ENCODE measurements at regions not wholly inside any gene's neighbourhood (a gene's known extent, or its start where the extent isn't known, plus 50 kb on each side); places are given as distances from the start of the nearest gene placed in this dataset.

DNA sequence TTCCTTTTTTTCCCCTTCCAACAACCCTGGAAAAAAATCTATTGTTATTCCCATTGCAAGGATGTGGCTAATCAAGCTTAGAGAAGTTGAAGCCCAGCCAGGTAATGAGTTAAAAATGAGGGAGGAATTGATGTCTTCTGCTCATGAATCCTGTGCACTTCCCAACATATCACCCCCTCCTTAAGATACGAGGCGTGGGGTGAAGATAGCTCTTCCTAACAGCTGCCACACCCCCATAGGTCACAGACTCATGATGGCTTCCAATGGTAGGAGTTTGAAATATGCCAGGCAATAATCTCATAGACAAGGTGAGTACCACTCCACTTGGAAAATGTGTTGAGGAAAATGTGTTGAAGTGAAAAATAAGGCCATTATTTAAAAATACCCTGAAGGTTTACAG lies 71.3 kb upstream of the HECW1 start:
- no peaks in the 10 kb centered on the region for H3K36me3 Mint-ChIP-seq
- peaks cover 0 to 4% (median 0%) of the 10 kb centered on the region in 11 donors for H3K9me3 Mint-ChIP-seq
- peaks cover 11 to 38% (median 23%) of the 10 kb centered on the region in 5 donors for H3K27me3 Mint-ChIP-seq
- ATAC-seq, result no peak
- H3K27ac ChIP-seq (ENCODE audit: low read depth, low read length), result no peak overlapping the region
- ChIA-PET CTCF (no interaction called here), POLR2A (no interaction called here)
- no peaks in the 10 kb centered on the region for H3K4me1 ChIP-seq (ENCODE audit: control insufficient read depth in 2 of 2, insufficient read depth in 2 of 2, low read length in 2 of 2)
- no peak overlapping the region for H3K4me3 ChIP-seq (ENCODE audit: low read length)
- no peak for DNase-seq
- no peak overlapping the region for H3K4me3 Mint-ChIP-seq
- intact Hi-C loops (cut with micrococcal nuclease), result no loop called here
- H3K9me3 ChIP-seq (ENCODE audit: control insufficient read depth in 2 of 3, low read length in 3 of 3), result no peaks in the 10 kb centered on the region
- no peaks in the 10 kb centered on the region for H3K36me3 ChIP-seq (ENCODE audit: control insufficient read depth in 2 of 3, insufficient read depth in 3 of 3, low read length in 3 of 3)
- H3K27me3 ChIP-seq (ENCODE audit: control insufficient read depth in 2 of 2, insufficient read depth in 2 of 2, low read length in 2 of 2), result no peaks in the 10 kb centered on the region
- peaks cover 0 to 2% (median 0%) of the 10 kb centered on the region in 7 donors for H3K4me1 Mint-ChIP-seq
- H3K27ac Mint-ChIP-seq, result no peak overlapping the region

DNA sequence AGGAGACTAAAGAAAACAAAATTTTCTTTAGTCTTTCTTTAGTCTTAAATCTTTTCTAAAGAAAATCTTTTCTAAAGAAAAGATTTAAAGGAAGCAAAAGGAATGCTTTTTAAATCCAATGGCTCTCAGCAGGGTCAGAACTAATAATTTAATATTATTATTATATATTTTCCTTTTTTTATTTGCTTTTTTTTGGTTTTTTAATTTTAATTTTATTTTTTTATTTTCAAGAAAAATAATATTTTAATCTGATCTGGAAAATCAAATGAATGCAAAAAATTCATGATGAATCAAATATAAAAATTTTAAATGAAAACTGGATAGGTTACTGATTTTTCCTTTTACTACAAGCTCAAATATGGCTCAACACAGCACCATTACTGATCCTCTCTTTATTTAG lies 70.7 kb upstream of the HECW1 start:
- H3K4me3 ChIP-seq (ENCODE audit: low read length), result no peak overlapping the region
- peaks cover 0 to 2% (median 0%) of the 10 kb centered on the region in 7 donors for H3K4me1 Mint-ChIP-seq

GRCh38 chr7:43042302-43042701 lies 70.1 kb upstream of the HECW1 start:
- CTCF ChIA-PET, result no interaction called here
- H3K27me3 ChIP-seq (ENCODE audit: control insufficient read depth in 2 of 2, insufficient read depth in 2 of 2, low read length in 2 of 2), result peaks cover 0 to 2% of the 10 kb centered on the region in 2 donors
- no peak overlapping the region for H3K27ac Mint-ChIP-seq

More for the DNA sequence above, 70.7 kb upstream of the HECW1 start:
- peaks cover 0 to 5% (median 0%) of the 10 kb centered on the region in 11 donors for H3K9me3 Mint-ChIP-seq
- peaks cover 11 to 38% (median 23%) of the 10 kb centered on the region in 5 donors for H3K27me3 Mint-ChIP-seq
- DNase-seq (no peak), ATAC-seq (no peak)
- Histone ChIP-seq H3K27me3 (ENCODE audit: control insufficient read depth in 2 of 2, insufficient read depth in 2 of 2, low read length in 2 of 2) (no peaks in the 10 kb centered on the region), H3K27ac (ENCODE audit: low read depth, low read length) (no peak overlapping the region), H3K36me3 (ENCODE audit: control insufficient read depth in 2 of 3, insufficient read depth in 3 of 3, low read length in 3 of 3) (no peaks in the 10 kb centered on the region), H3K4me1 (ENCODE audit: control insufficient read depth in 2 of 2, insufficient read depth in 2 of 2, low read length in 2 of 2) (no peaks in the 10 kb centered on the region), H3K9me3 (ENCODE audit: control insufficient read depth in 2 of 3, low read length in 3 of 3) (no peaks in the 10 kb centered on the region)
- ChIA-PET CTCF (no interaction called here), POLR2A (no interaction called here)
- H3K27ac Mint-ChIP-seq, result no peak overlapping the region
- H3K4me3 Mint-ChIP-seq, result no peak overlapping the region
- H3K36me3 Mint-ChIP-seq, result no peaks in the 10 kb centered on the region
- intact Hi-C loops (cut with micrococcal nuclease), result no loop called here

DNA sequence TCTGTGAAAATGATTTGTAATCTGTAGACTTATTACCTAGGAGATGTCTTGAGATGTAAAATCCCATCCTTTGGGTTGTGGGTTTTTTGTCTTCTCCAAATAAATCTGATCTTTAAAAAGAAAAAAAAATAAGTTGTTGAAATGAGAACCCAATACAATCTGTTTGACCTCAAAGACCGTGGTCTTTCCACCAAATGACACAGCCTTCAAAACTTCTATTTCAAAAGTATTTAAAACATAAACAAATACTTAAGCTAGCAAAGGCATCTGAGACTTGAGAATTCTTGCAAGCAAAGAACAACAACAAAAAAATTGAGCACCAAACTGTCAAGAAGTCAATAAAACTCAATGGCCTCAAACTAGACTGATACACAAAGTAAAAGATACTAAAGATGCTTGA lies 67.9 kb upstream of the HECW1 start:
- CTCF ChIA-PET, result no interaction called here
- H3K27ac ChIP-seq (ENCODE audit: low read depth, low read length), result no peak overlapping the region
- peaks cover 0 to 2% (median 0%) of the 10 kb centered on the region in 7 donors for H3K4me1 Mint-ChIP-seq

More at GRCh38 chr7:43042302-43042701, 70.1 kb upstream of the HECW1 start:
- intact Hi-C loops (cut with micrococcal nuclease), result no loop called here
- no peak overlapping the region for H3K4me3 ChIP-seq (ENCODE audit: low read length)
- H3K9me3 Mint-ChIP-seq, result peaks cover 0 to 5% (median under 1%) of the 10 kb centered on the region in 11 donors
- POLR2A ChIA-PET, result no interaction called here
- H3K4me1 ChIP-seq (ENCODE audit: control insufficient read depth in 2 of 2, insufficient read depth in 2 of 2, low read length in 2 of 2), result no peaks in the 10 kb centered on the region
- H3K9me3 ChIP-seq (ENCODE audit: control insufficient read depth in 2 of 3, low read length in 3 of 3), result no peaks in the 10 kb centered on the region
- DNase-seq (no peak), ATAC-seq (no peak)
- H3K27me3 Mint-ChIP-seq, result peaks cover 11 to 41% (median 23%) of the 10 kb centered on the region in 5 donors
- H3K36me3 Mint-ChIP-seq, result no peaks in the 10 kb centered on the region
- no peaks in the 10 kb centered on the region for H3K36me3 ChIP-seq (ENCODE audit: control insufficient read depth in 2 of 3, insufficient read depth in 3 of 3, low read length in 3 of 3)
- H3K4me1 Mint-ChIP-seq, result peaks cover 0 to 2% (median 0%) of the 10 kb centered on the region in 7 donors
- H3K4me3 Mint-ChIP-seq, result no peak overlapping the region
- H3K27ac ChIP-seq (ENCODE audit: low read depth, low read length), result no peak overlapping the region

GRCh38 chr7:43054052-43054722 lies 58.3 kb upstream of the HECW1 start:
- H3K27ac Mint-ChIP-seq, result no peak overlapping the region
- H3K4me1 ChIP-seq (ENCODE audit: control insufficient read depth in 2 of 2, insufficient read depth in 2 of 2, low read length in 2 of 2), result no peaks in the 10 kb centered on the region
- no peaks in the 10 kb centered on the region for H3K36me3 ChIP-seq (ENCODE audit: control insufficient read depth in 2 of 3, insufficient read depth in 3 of 3, low read length in 3 of 3)
- CTCF ChIA-PET, result no interaction called here
- H3K4me3 Mint-ChIP-seq, result no peak overlapping the region
- H3K4me1 Mint-ChIP-seq, result no peaks in the 10 kb centered on the region
- H3K9me3 ChIP-seq (ENCODE audit: control insufficient read depth in 2 of 3, low read length in 3 of 3), result no peaks in the 10 kb centered on the region
- no peak overlapping the region for H3K4me3 ChIP-seq (ENCODE audit: low read length)
- intact Hi-C loops (cut with micrococcal nuclease), result no loop called here
- no peaks in the 10 kb centered on the region for H3K27me3 ChIP-seq (ENCODE audit: control insufficient read depth in 2 of 2, insufficient read depth in 2 of 2, low read length in 2 of 2)
- H3K27me3 Mint-ChIP-seq, result peaks cover 16 to 23% (median 18%) of the 10 kb centered on the region in 5 donors
- peaks cover 0 to 8% (median 5%) of the 10 kb centered on the region in 11 donors for H3K9me3 Mint-ChIP-seq
- H3K27ac ChIP-seq (ENCODE audit: low read depth, low read length), result no peak overlapping the region
- ATAC-seq, result no peak
- H3K36me3 Mint-ChIP-seq, result no peaks in the 10 kb centered on the region
- POLR2A ChIA-PET, result no interaction called here
- no peak for DNase-seq

More for the DNA sequence above, 67.9 kb upstream of the HECW1 start:
- POLR2A ChIA-PET, result no interaction called here
- H3K36me3 ChIP-seq (ENCODE audit: control insufficient read depth in 2 of 3, insufficient read depth in 3 of 3, low read length in 3 of 3), result no peaks in the 10 kb centered on the region
- H3K9me3 Mint-ChIP-seq, result peaks cover 0 to 26% (median 15%) of the 10 kb centered on the region in 11 donors
- H3K36me3 Mint-ChIP-seq, result peaks cover 0 to 4% (median 0%) of the 10 kb centered on the region in 5 donors
- no peak overlapping the region for H3K4me3 Mint-ChIP-seq
- peaks cover 0 to 4% of the 10 kb centered on the region in 2 donors for H3K27me3 ChIP-seq (ENCODE audit: control insufficient read depth in 2 of 2, insufficient read depth in 2 of 2, low read length in 2 of 2)
- no peaks in the 10 kb centered on the region for H3K4me1 ChIP-seq (ENCODE audit: control insufficient read depth in 2 of 2, insufficient read depth in 2 of 2, low read length in 2 of 2)
- no peak for DNase-seq
- no peak overlapping the region for H3K27ac Mint-ChIP-seq
- H3K4me3 ChIP-seq (ENCODE audit: low read length), result no peak overlapping the region
- ATAC-seq, result no peak
- H3K9me3 ChIP-seq (ENCODE audit: control insufficient read depth in 2 of 3, low read length in 3 of 3), result no peaks in the 10 kb centered on the region
- intact Hi-C loops (cut with micrococcal nuclease), result no loop called here
- H3K27me3 Mint-ChIP-seq, result peaks cover 16 to 59% (median 43%) of the 10 kb centered on the region in 5 donors

- POLR2A ChIA-PET, result no interaction called here
- ATAC-seq, result no peak
Measured at GRCh38 chr7:43057141-43057540, 55.3 kb upstream of the HECW1 start.

More at GRCh38 chr7:43057141-43057540, 55.3 kb upstream of the HECW1 start:
- Mint-ChIP-seq H3K4me1 (no peaks in the 10 kb centered on the region), H3K4me3 (no peak overlapping the region), H3K36me3 (no peaks in the 10 kb centered on the region), H3K9me3 (peaks cover 0 to 3% (median 0%) of the 10 kb centered on the region in 11 donors), H3K27me3 (peaks cover 0 to 24% (median 12%) of the 10 kb centered on the region in 5 donors), H3K27ac (no peak overlapping the region)
- Histone ChIP-seq H3K36me3 (ENCODE audit: control insufficient read depth in 2 of 3, insufficient read depth in 3 of 3, low read length in 3 of 3) (no peaks in the 10 kb centered on the region), H3K4me3 (ENCODE audit: low read length) (no peak overlapping the region), H3K4me1 (ENCODE audit: control insufficient read depth in 2 of 2, insufficient read depth in 2 of 2, low read length in 2 of 2) (no peaks in the 10 kb centered on the region), H3K27ac (ENCODE audit: low read depth, low read length) (no peak overlapping the region), H3K27me3 (ENCODE audit: control insufficient read depth in 2 of 2, insufficient read depth in 2 of 2, low read length in 2 of 2) (no peaks in the 10 kb centered on the region), H3K9me3 (ENCODE audit: control insufficient read depth in 2 of 3, low read length in 3 of 3) (no peaks in the 10 kb centered on the region)
- DNase-seq, result no peak
- intact Hi-C loops (cut with micrococcal nuclease), result no loop called here
- CTCF ChIA-PET, result no interaction called here
